ENCODE measurements at regions not wholly inside any gene's neighbourhood (a gene's known extent, or its start where the extent isn't known, plus 50 kb on each side); places are given as distances from the start of the nearest gene placed in this dataset.

GRCh38 chr10:106399112-106399511 is 765.4 kb downstream of the SORCS1 start:
- POLR2A ChIA-PET, result no interaction called here
- no peaks in the 10 kb centered on the region for H3K4me1 Mint-ChIP-seq
- no peaks in the 10 kb centered on the region for H3K27me3 Mint-ChIP-seq
- Histone ChIP-seq H3K4me1 (ENCODE audit: control insufficient read depth in 2 of 2, insufficient read depth in 2 of 2, low read length in 2 of 2) (no peaks in the 10 kb centered on the region), H4K20me1 (ENCODE audit: control insufficient read depth, insufficient read depth, low read length, poor library complexity, severe bottlenecking) (no peaks in the 10 kb centered on the region), H3K27ac (ENCODE audit: low read length in 2 of 2) (no peak overlapping the region), H3K4me3 (ENCODE audit: control extremely low read depth in 1 of 5, extremely low read depth in 1 of 5, insufficient read depth in 1 of 5, low read depth in 2 of 5, low read length in 4 of 5) (no peak overlapping the region), H3K36me3 (replicated peaks in 1 of 2; ENCODE audit: control extremely low read depth in 1 of 2, control insufficient read depth in 1 of 2, extremely low read depth in 1 of 2, insufficient read depth in 2 of 2, low read length in 1 of 2) (no peaks in the 10 kb centered on the region), H2AFZ (ENCODE audit: insufficient read depth, low read depth, low read length, poor library complexity, severe bottlenecking) (no peak overlapping the region), H3K9ac (ENCODE audit: low read length) (no peak overlapping the region), H3K27me3 (replicated peaks in 1 of 4; ENCODE audit: control extremely low read depth in 1 of 4, control insufficient read depth in 3 of 4, insufficient read depth in 4 of 4, low read length in 3 of 4) (no peaks in the 10 kb centered on the region), H3K79me2 (ENCODE audit: control insufficient read depth, insufficient read depth, low read length) (no peaks in the 10 kb centered on the region), H3K9me3 (ENCODE audit: control extremely low read depth in 1 of 3, control insufficient read depth in 2 of 3, insufficient read depth in 1 of 3, low read length in 2 of 3) (peaks cover 0 to 3% (median 0%) of the 10 kb centered on the region in 3 donors), H3K4me2 (replicated peaks; ENCODE audit: low read depth, low read length, poor library complexity, severe bottlenecking) (no peak overlapping the region)
- H3K4me3 Mint-ChIP-seq, result no peak overlapping the region
- no peak overlapping the region for H3K27ac Mint-ChIP-seq
- DNase-seq (no peak), ATAC-seq (ENCODE audit: low read depth) (no peak)
- CTCF ChIA-PET, result no interaction called here
- intact Hi-C loops (cut with micrococcal nuclease), result no loop called here
- TF ChIP-seq CTCF (IDR thresholded peaks at IDR 0.05), result no peak
- no peak for TF ChIP-seq EZH2 (IDR thresholded peaks at IDR 0.05; ENCODE audit: borderline replicate concordance, insufficient read depth, low read depth, low read length, poor library complexity, severe bottlenecking)
- H3K9me3 Mint-ChIP-seq (ENCODE audit: insufficient read depth), result peaks cover 2% of the 10 kb centered on the region
- WGBS (ENCODE audit: insufficient coverage), result 91% methylated on average over 3 of the region's 4 CpGs

- 60% methylated on average over 1 of the region's 2 CpGs for WGBS (ENCODE audit: insufficient coverage)
- no peak for ATAC-seq (ENCODE audit: low read depth)
Observed at GRCh38 chr10:106396192-106396591, 768.3 kb downstream of the SORCS1 start.

More at GRCh38 chr10:106396192-106396591, 768.3 kb downstream of the SORCS1 start:
- intact Hi-C loops (cut with micrococcal nuclease), result no loop called here
- no peaks in the 10 kb centered on the region for H3K27me3 Mint-ChIP-seq
- no peak overlapping the region for H3K4me3 Mint-ChIP-seq
- no peak overlapping the region for H2AFZ ChIP-seq (ENCODE audit: insufficient read depth, low read depth, low read length, poor library complexity, severe bottlenecking)
- H3K27ac ChIP-seq (ENCODE audit: low read length in 2 of 2), result no peak overlapping the region
- H3K27ac Mint-ChIP-seq, result no peak overlapping the region
- CTCF ChIA-PET, result no interaction called here
- no peaks in the 10 kb centered on the region for H3K36me3 ChIP-seq (replicated peaks in 1 of 2; ENCODE audit: control extremely low read depth in 1 of 2, control insufficient read depth in 1 of 2, extremely low read depth in 1 of 2, insufficient read depth in 2 of 2, low read length in 1 of 2)
- TF ChIP-seq EZH2 (IDR thresholded peaks at IDR 0.05; ENCODE audit: borderline replicate concordance, insufficient read depth, low read depth, low read length, poor library complexity, severe bottlenecking) (no peak), CTCF (IDR thresholded peaks at IDR 0.05) (no peak)
- DNase-seq, result no peak
- H3K27me3 ChIP-seq (replicated peaks in 1 of 4; ENCODE audit: control extremely low read depth in 1 of 4, control insufficient read depth in 3 of 4, insufficient read depth in 4 of 4, low read length in 3 of 4), result no peaks in the 10 kb centered on the region
- peaks cover 0 to 3% (median 0%) of the 10 kb centered on the region in 3 donors for H3K9me3 ChIP-seq (ENCODE audit: control extremely low read depth in 1 of 3, control insufficient read depth in 2 of 3, insufficient read depth in 1 of 3, low read length in 2 of 3)
- POLR2A ChIA-PET, result no interaction called here
- no peak overlapping the region for H3K4me2 ChIP-seq (replicated peaks; ENCODE audit: low read depth, low read length, poor library complexity, severe bottlenecking)
- H3K79me2 ChIP-seq (ENCODE audit: control insufficient read depth, insufficient read depth, low read length), result no peaks in the 10 kb centered on the region
- H3K4me1 ChIP-seq (ENCODE audit: control insufficient read depth in 2 of 2, insufficient read depth in 2 of 2, low read length in 2 of 2), result no peaks in the 10 kb centered on the region
- no peaks in the 10 kb centered on the region for H3K4me1 Mint-ChIP-seq
- no peaks in the 10 kb centered on the region for H4K20me1 ChIP-seq (ENCODE audit: control insufficient read depth, insufficient read depth, low read length, poor library complexity, severe bottlenecking)
- H3K4me3 ChIP-seq (ENCODE audit: control extremely low read depth in 1 of 5, extremely low read depth in 1 of 5, insufficient read depth in 1 of 5, low read depth in 2 of 5, low read length in 4 of 5), result no peak overlapping the region
- H3K9ac ChIP-seq (ENCODE audit: low read length), result no peak overlapping the region
- peaks cover 2% of the 10 kb centered on the region for H3K9me3 Mint-ChIP-seq (ENCODE audit: insufficient read depth)

Measured in B cell (primary cell).